GM12891 (cell line): ENCODE measurements at regions not wholly inside any gene's neighbourhood (a gene's known extent, or its start where the extent isn't known, plus 50 kb on each side); places are given as distances from the start of the nearest gene placed in this dataset.

Source experiments
- POLR2A ChIP-seq: IDR thresholded peaks from 2 replicates; pipeline ENCODE4 v1.6.1; 2011; ENCODE audit warnings: low read depth, low read length, control low read depth
- POLR2AphosphoS5 ChIP-seq: IDR thresholded peaks from 2 replicates; pipeline ENCODE4 v1.6.1; 2011; ENCODE audit warnings: low read depth, low read length, control low read depth
- TAF1 ChIP-seq: IDR thresholded peaks from 2 replicates; pipeline ENCODE4 v1.6.1; 2011; ENCODE audit warnings: low read depth, low read length, control low read depth

GRCh38 chr6:49151461-49151860, 311.6 kb downstream of the MMUT start:
- no peak for TF ChIP-seq POLR2A
- no peak for TF ChIP-seq POLR2AphosphoS5
- TF ChIP-seq TAF1, result no peak
